GM23338 (cell line): ENCODE measurements at regions not wholly inside any gene's neighbourhood (a gene's known extent, or its start where the extent isn't known, plus 50 kb on each side); places are given as distances from the start of the nearest gene placed in this dataset.

Source experiments
- ATAC-seq: fragments of 200-7000 bp; cut with Tn5 transposase; 3 replicates; pipeline ENCODE4 v1.9.1; 2020
- DNase-seq: peaks from one replicate; pipeline ENCODE4 v3.0.0-alpha.2; 2015; ENCODE audit warnings: low spot score
- H2AFZ ChIP-seq: fragments of 200-600 bp; sonication (generic); 2 replicates; pipeline ENCODE4 v1.8.0; 2016; ENCODE audit warnings: antibody characterized with exemption, mild to moderate bottlenecking, moderate library complexity
- H3F3A ChIP-seq: fragments of 200-600 bp; sonication (generic); replicated peaks from 2 replicates; pipeline ENCODE4 v1.8.0; 2017; ENCODE audit warnings: antibody characterized with exemption, mixed run types, low read depth
- H3K27ac ChIP-seq: fragments of 200-600 bp; sonication (generic); 2 replicates; pipeline ENCODE4 v1.6.1; 2016; ENCODE audit warnings: low read depth
- H3K27me3 ChIP-seq: fragments of 200-600 bp; sonication (generic); 2 replicates; pipeline ENCODE4 v1.8.0; 2016; ENCODE audit warnings: mild to moderate bottlenecking, mixed run types, moderate library complexity; ENCODE audit not compliant: insufficient read depth
- H3K36me3 ChIP-seq: fragments of 200-600 bp; sonication (generic); 2 replicates; pipeline ENCODE4 v1.8.0; 2016; ENCODE audit warnings: mild to moderate bottlenecking; ENCODE audit not compliant: insufficient read depth
- H3K4me1 ChIP-seq: fragments of 200-600 bp; sonication (generic); 2 replicates; pipeline ENCODE4 v1.8.0; 2016; ENCODE audit warnings: mild to moderate bottlenecking, moderate library complexity; ENCODE audit not compliant: insufficient read depth
- H3K4me2 ChIP-seq: fragments of 200-600 bp; sonication (generic); 2 replicates; pipeline ENCODE4 v1.7.1; 2017; ENCODE audit warnings: mixed run types
- H3K4me3 ChIP-seq: fragments of 200-600 bp; sonication (generic); 2 replicates; pipeline ENCODE4 v1.6.1; 2016; ENCODE audit warnings: mixed run types
- H3K79me2 ChIP-seq: fragments of 200-600 bp; sonication (generic); replicated peaks from 2 replicates; pipeline ENCODE4 v1.8.0; 2017; ENCODE audit warnings: mild to moderate bottlenecking; ENCODE audit not compliant: insufficient read depth
- H3K9me2 ChIP-seq: fragments of 200-600 bp; sonication (generic); 2 replicates; pipeline ENCODE4 v1.8.0; 2017; ENCODE audit not compliant: insufficient read depth
- H4K20me1 ChIP-seq: fragments of 200-600 bp; sonication (generic); replicated peaks from 2 replicates; pipeline ENCODE4 v1.8.0; 2017; ENCODE audit warnings: mild to moderate bottlenecking; ENCODE audit not compliant: insufficient read depth
- H3K27ac Mint-ChIP-seq: 2 replicates; pipeline ENCODE4 v1.8.0; 2020; ENCODE audit warnings: inconsistent platforms, mild to moderate bottlenecking, moderate library complexity, mixed read lengths
- H3K27me3 Mint-ChIP-seq: 3 replicates; pipeline ENCODE4 v1.8.0; 2022; ENCODE audit warnings: low read depth, mild to moderate bottlenecking, moderate library complexity, mixed read lengths, inconsistent platforms; ENCODE audit not compliant: insufficient read depth, poor library complexity
- H3K36me3 Mint-ChIP-seq: 3 replicates; pipeline ENCODE4 v1.8.0; 2021; ENCODE audit warnings: low read depth, mild to moderate bottlenecking, inconsistent platforms, moderate library complexity, mixed read lengths
- H3K4me1 Mint-ChIP-seq: 3 replicates; pipeline ENCODE4 v1.8.0; 2020; ENCODE audit warnings: mild to moderate bottlenecking, inconsistent platforms, mixed read lengths
- H3K4me3 Mint-ChIP-seq: 3 replicates; pipeline ENCODE4 v1.8.0; 2021; ENCODE audit warnings: moderate library complexity, mild to moderate bottlenecking, inconsistent platforms, mixed read lengths
- H3K9me3 Mint-ChIP-seq: 3 replicates; pipeline ENCODE4 v1.8.0; 2020; ENCODE audit warnings: moderate library complexity, mild to moderate bottlenecking, inconsistent platforms, mixed read lengths
- CREB1 ChIP-seq: fragments of 250-450 bp; sonication (Bioruptor Pico); IDR thresholded peaks from 2 replicates; pipeline ENCODE4 v1.5.0; 2020; ENCODE audit warnings: low read depth, mild to moderate bottlenecking, moderate library complexity
- CTCF ChIP-seq, 2 experiments: fragments of 200-600 bp in 1 of 2; sonication (generic) in 1 of 2; conservative IDR thresholded peaks; 2 replicates each; pipeline versions ENCODE4 v1.5.1 to v1.6.1; 2016 to 2017; ENCODE audit warnings: antibody characterized with exemption in 2 of 2, low read depth in 2 of 2, mild to moderate bottlenecking in 2 of 2, moderate library complexity in 1 of 2
- ETS1 ChIP-seq: IDR thresholded peaks from 2 replicates; pipeline ENCODE4 v1.6.1; 2016; ENCODE audit warnings: antibody characterized with exemption
- EZH2 ChIP-seq: fragments of 200-600 bp; sonication (generic); IDR thresholded peaks from one replicate; pipeline ENCODE4 v1.8.0; 2017; ENCODE audit warnings: antibody characterized with exemption, mild to moderate bottlenecking, low read depth; ENCODE audit not compliant: unreplicated experiment
- EZH2phosphoT487 ChIP-seq: fragments of 200-600 bp; sonication (generic); IDR thresholded peaks from one replicate; pipeline ENCODE4 v1.8.1; 2018; ENCODE audit warnings: antibody characterized with exemption; ENCODE audit not compliant: unreplicated experiment
- JUNB ChIP-seq: IDR thresholded peaks from one replicate; pipeline ENCODE4 v1.6.1; 2016; ENCODE audit warnings: antibody characterized with exemption; ENCODE audit not compliant: unreplicated experiment
- NANOG ChIP-seq: IDR thresholded peaks from 2 replicates; pipeline ENCODE4 v1.6.1; 2016; ENCODE audit warnings: antibody characterized with exemption, borderline replicate concordance
- POLR2AphosphoS5 ChIP-seq: IDR thresholded peaks from 2 replicates; pipeline ENCODE4 v1.6.1; 2016; ENCODE audit warnings: antibody characterized with exemption, low read depth
- REST ChIP-seq: IDR thresholded peaks from one replicate; pipeline ENCODE4 v1.6.1; 2018; ENCODE audit warnings: antibody characterized with exemption; ENCODE audit not compliant: unreplicated experiment
- STAT1 ChIP-seq: IDR thresholded peaks from one replicate; pipeline ENCODE4 v1.6.1; 2016; ENCODE audit warnings: antibody characterized with exemption; ENCODE audit not compliant: unreplicated experiment
- ZNF114 ChIP-seq: fragments of 250-450 bp; sonication (Bioruptor Pico); IDR thresholded peaks from 2 replicates; pipeline ENCODE4 v1.5.0; 2020; ENCODE audit warnings: mild to moderate bottlenecking, moderate library complexity
- ZNF331 ChIP-seq: fragments of 250-450 bp; sonication (Bioruptor Pico); IDR thresholded peaks from 2 replicates; pipeline ENCODE4 v1.5.0; 2020; ENCODE audit warnings: low read depth, mild to moderate bottlenecking, moderate library complexity

- TF ChIP-seq REST (no peak), ETS1 (no peak), JUNB (no peak), CREB1 (CRISPR knock-in tag) (no peak), ZNF114 (CRISPR knock-in tag) (no peak), EZH2 (no peak), POLR2AphosphoS5 (no peak), NANOG (no peak), ZNF331 (CRISPR knock-in tag) (no peak), EZH2phosphoT487 (no peak), STAT1 (no peak)
Observed at GRCh38 chr14:29462321-29462720, 465.3 kb downstream of the PRKD1 start (continued).

GRCh38 chr14:29462772-29463171 is 464.9 kb downstream of the PRKD1 start:
- no peaks in the 10 kb centered on the region for H3K4me1 Mint-ChIP-seq

More at GRCh38 chr14:29462772-29463171, 464.9 kb downstream of the PRKD1 start:
- Histone ChIP-seq H4K20me1 (no peaks in the 10 kb centered on the region), H2AFZ (no peak overlapping the region), H3K36me3 (no peaks in the 10 kb centered on the region), H3F3A (no peaks in the 10 kb centered on the region), H3K4me1 (no peaks in the 10 kb centered on the region), H3K27ac (no peak overlapping the region), H3K4me3 (no peak overlapping the region), H3K4me2 (no peak overlapping the region), H3K79me2 (no peaks in the 10 kb centered on the region), H3K9me2 (no peaks in the 10 kb centered on the region), H3K27me3 (no peaks in the 10 kb centered on the region)
- H3K27me3 Mint-ChIP-seq, result no peaks in the 10 kb centered on the region
- DNase-seq (no peak), ATAC-seq (no peak)
- H3K36me3 Mint-ChIP-seq, result no peaks in the 10 kb centered on the region
- no peaks in the 10 kb centered on the region for H3K9me3 Mint-ChIP-seq
- no peak overlapping the region for H3K27ac Mint-ChIP-seq
- no peak overlapping the region for H3K4me3 Mint-ChIP-seq
- TF ChIP-seq ZNF114 (CRISPR knock-in tag) (no peak), STAT1 (no peak), CTCF (conservative IDR thresholded peaks at IDR 0.05; ENCODE audit: low read depth in 2 of 2) (no peak), CREB1 (CRISPR knock-in tag) (no peak), EZH2 (no peak), EZH2phosphoT487 (no peak), POLR2AphosphoS5 (no peak), JUNB (no peak)
